HFFc6 (cell line): ENCODE measurements at regions not wholly inside any gene's neighbourhood (a gene's known extent, or its start where the extent isn't known, plus 50 kb on each side); places are given as distances from the start of the nearest gene placed in this dataset.

Experiments
- DNase-seq: peaks from one replicate; pipeline ENCODE4 v3.0.0-alpha.2; 2018
- H3K27ac Mint-ChIP-seq: 2 replicates; pipeline ENCODE4 v1.8.0; 2020; ENCODE audit warnings: mild to moderate bottlenecking, mixed read lengths
- H3K27me3 Mint-ChIP-seq: 2 replicates; pipeline ENCODE4 v1.8.0; 2021; ENCODE audit warnings: mild to moderate bottlenecking, moderate library complexity, mixed read lengths; ENCODE audit not compliant: insufficient read depth
- H3K36me3 Mint-ChIP-seq: 2 replicates; pipeline ENCODE4 v1.8.0; 2021; ENCODE audit warnings: low read depth, mixed read lengths
- H3K4me1 Mint-ChIP-seq: 2 replicates; pipeline ENCODE4 v1.8.0; 2020; ENCODE audit warnings: low read depth, mixed read lengths
- H3K4me3 Mint-ChIP-seq: 2 replicates; pipeline ENCODE4 v1.8.0; 2020; ENCODE audit warnings: mild to moderate bottlenecking, moderate library complexity, mixed read lengths
- H3K9me3 Mint-ChIP-seq: 2 replicates; pipeline ENCODE4 v1.8.0; 2020; ENCODE audit warnings: mild to moderate bottlenecking, mixed read lengths
- TF ChIP-seq, protein P1 (sequence below): fragments of 200-600 bp; sonication (generic); IDR thresholded peaks from 2 replicates; pipeline ENCODE4 v1.5.0; 2021; ENCODE audit warnings: antibody characterized with exemption, mild to moderate bottlenecking

GRCh38 chr10:109374215-109374614, 549.1 kb downstream of the XPNPEP1 start:
- H3K4me1 Mint-ChIP-seq: peaks cover 51% of the 10 kb centered on the region
- H3K9me3 Mint-ChIP-seq: no peaks in the 10 kb centered on the region; the same call in 1 of the 2 replicates
- H3K27me3 Mint-ChIP-seq: no peaks in the 10 kb centered on the region; the same call in 1 of the 2 replicates
- H3K27ac Mint-ChIP-seq: peak overlapping the region; percentile 84
- H3K4me3 Mint-ChIP-seq: peak overlapping the region; percentile 18; the same call in 1 of the 2 replicates
- TF ChIP-seq, protein P1, sequence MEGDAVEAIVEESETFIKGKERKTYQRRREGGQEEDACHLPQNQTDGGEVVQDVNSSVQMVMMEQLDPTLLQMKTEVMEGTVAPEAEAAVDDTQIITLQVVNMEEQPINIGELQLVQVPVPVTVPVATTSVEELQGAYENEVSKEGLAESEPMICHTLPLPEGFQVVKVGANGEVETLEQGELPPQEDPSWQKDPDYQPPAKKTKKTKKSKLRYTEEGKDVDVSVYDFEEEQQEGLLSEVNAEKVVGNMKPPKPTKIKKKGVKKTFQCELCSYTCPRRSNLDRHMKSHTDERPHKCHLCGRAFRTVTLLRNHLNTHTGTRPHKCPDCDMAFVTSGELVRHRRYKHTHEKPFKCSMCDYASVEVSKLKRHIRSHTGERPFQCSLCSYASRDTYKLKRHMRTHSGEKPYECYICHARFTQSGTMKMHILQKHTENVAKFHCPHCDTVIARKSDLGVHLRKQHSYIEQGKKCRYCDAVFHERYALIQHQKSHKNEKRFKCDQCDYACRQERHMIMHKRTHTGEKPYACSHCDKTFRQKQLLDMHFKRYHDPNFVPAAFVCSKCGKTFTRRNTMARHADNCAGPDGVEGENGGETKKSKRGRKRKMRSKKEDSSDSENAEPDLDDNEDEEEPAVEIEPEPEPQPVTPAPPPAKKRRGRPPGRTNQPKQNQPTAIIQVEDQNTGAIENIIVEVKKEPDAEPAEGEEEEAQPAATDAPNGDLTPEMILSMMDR: no peak
- H3K36me3 Mint-ChIP-seq: peaks cover 4% of the 10 kb centered on the region; the same call in 1 of the 2 replicates
- peak; percentile 87 for DNase-seq

DNA sequence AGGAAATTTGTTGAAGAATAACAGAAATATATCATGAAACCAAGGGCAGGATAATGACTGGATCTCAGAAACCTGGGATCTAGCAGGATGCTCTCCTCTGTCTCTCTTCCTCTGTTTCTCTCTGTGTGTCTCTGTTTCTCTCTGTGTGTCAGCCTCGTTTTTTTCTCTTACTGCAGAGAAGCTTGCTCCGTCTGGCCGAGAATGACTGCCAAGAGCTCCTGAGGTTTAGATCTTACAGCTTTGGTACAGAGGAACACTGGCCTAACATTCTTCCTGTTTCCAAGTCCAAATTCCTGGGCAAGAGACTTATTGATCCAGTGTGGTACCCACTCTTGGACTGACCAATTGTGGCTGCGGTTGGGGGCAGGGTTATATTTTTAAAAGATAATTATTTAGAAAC, 564.0 kb downstream of the XPNPEP1 start:
- TF ChIP-seq, protein P1: no peak
- no peak overlapping the region for H3K4me3 Mint-ChIP-seq
- peaks cover 12% of the 10 kb centered on the region; the same call in 1 of the 2 replicates for H3K4me1 Mint-ChIP-seq
- H3K36me3 Mint-ChIP-seq: no peaks in the 10 kb centered on the region
- no peaks in the 10 kb centered on the region for H3K27me3 Mint-ChIP-seq
- H3K9me3 Mint-ChIP-seq: no peaks in the 10 kb centered on the region
- no peak overlapping the region for H3K27ac Mint-ChIP-seq
- DNase-seq: no peak

DNA sequence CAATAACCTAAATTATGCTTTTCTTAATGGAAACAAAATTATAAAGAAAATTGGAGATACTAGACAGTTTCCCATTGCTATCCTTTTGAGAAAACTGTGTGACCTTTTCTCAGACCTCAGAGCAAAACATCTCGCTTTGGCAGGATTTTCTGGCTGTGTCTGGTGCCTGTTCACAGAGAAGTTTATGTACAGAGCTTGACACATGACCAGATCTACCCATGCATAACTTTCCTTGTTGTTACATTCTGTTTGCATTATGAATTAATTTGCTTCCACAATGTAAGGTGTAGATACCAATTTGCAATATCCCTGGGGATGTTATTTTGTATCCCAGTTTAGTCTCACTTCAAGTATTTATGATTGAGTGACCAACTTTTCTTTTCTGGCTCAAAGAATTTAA, 565.0 kb downstream of the XPNPEP1 start:
- Mint-ChIP-seq H3K36me3 (no peaks in the 10 kb centered on the region), H3K27me3 (no peaks in the 10 kb centered on the region), H3K9me3 (no peaks in the 10 kb centered on the region), H3K4me1 (peaks cover 12% of the 10 kb centered on the region; the same call in 1 of the 2 replicates), H3K4me3 (no peak overlapping the region), H3K27ac (no peak overlapping the region)
- TF ChIP-seq, protein P1: no peak
- DNase-seq: no peak

DNA sequence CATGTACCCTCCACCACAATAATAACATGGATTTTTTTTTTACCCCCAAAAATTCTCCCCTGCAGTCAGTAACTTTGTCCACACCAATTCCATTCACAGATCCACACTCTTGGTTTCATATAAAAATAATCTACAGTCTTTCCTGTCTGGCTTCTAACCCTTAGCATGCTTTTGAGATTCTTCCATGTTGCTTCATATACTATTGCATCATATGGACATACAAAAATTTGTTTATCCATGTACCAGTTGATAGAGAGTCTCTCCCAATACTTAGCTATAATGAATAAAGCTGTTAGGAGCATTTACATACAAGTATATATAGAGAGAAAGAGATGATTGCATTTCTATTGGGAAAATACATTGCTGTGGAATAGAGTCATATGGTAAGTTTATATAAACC, 575.0 kb downstream of the XPNPEP1 start:
- H3K36me3 Mint-ChIP-seq: peaks cover 6% of the 10 kb centered on the region; the same call in 1 of the 2 replicates
- H3K27me3 Mint-ChIP-seq: no peaks in the 10 kb centered on the region; the same call in 1 of the 2 replicates
- TF ChIP-seq, protein P1: no peak
- no peak for DNase-seq
- H3K4me1 Mint-ChIP-seq: peaks cover 6% of the 10 kb centered on the region
- no peak overlapping the region for H3K27ac Mint-ChIP-seq
- peaks cover 8% of the 10 kb centered on the region; the same call in 1 of the 2 replicates for H3K9me3 Mint-ChIP-seq
- H3K4me3 Mint-ChIP-seq: no peak overlapping the region

GRCh38 chr10:109343293-109343692, 580.0 kb downstream of the XPNPEP1 start:
- Mint-ChIP-seq H3K36me3 (no peaks in the 10 kb centered on the region), H3K27me3 (peaks cover 4% of the 10 kb centered on the region), H3K4me1 (peaks cover 15% of the 10 kb centered on the region), H3K27ac (no peak overlapping the region), H3K9me3 (no peaks in the 10 kb centered on the region), H3K4me3 (no peak overlapping the region)
- TF ChIP-seq, protein P1: no peak
- peak; percentile 11 for DNase-seq

DNA sequence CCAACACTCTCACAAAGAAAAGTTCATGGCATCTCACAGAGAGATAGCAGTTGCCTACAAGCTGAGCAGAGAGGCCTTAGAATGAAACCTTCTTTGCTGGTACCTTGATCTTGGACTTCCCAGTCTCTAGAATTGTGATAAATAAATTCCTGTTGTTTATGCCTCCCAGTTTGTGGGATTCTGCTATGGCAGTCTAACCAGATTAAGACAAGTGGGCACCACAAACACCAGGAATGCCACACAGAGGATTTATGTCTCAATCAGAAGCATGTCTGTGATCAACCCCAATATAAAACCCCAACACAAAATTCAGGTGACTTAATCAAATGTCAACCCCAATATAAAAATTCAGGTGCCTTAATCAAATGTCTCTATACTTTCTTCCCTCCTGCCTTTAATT, 581.3 kb downstream of the XPNPEP1 start:
- Mint-ChIP-seq H3K27me3 (peaks cover 4% of the 10 kb centered on the region), H3K27ac (no peak overlapping the region), H3K9me3 (no peaks in the 10 kb centered on the region), H3K4me1 (peaks cover 15% of the 10 kb centered on the region), H3K36me3 (no peaks in the 10 kb centered on the region), H3K4me3 (no peak overlapping the region)
- DNase-seq: no peak
- TF ChIP-seq, protein P1: no peak
